HG03045 (cell line): ENCODE measurements at regions not wholly inside any gene's neighbourhood (a gene's known extent, or its start where the extent isn't known, plus 50 kb on each side); places are given as distances from the start of the nearest gene placed in this dataset.

Experiments
- ATAC-seq: cut with Tn5 transposase; IDR thresholded peaks from one replicate; pipeline ENCODE4 v1.9.1; 2021; ENCODE audit warnings: mild to moderate bottlenecking, moderate library complexity; ENCODE audit not compliant: unreplicated experiment

- ATAC-seq: no peak
These were observed 103.7 kb downstream of the FOXD1 start for GRCh38 chr5:73344835-73345234.

GRCh38 chr5:73339711-73340110 lies 108.9 kb downstream of the FOXD1 start:
- ATAC-seq: no peak

- no peak for ATAC-seq
These were observed 109.5 kb downstream of the FOXD1 start for GRCh38 chr5:73339051-73339575.

- no peak for ATAC-seq
These were observed 110.1 kb downstream of the FOXD1 start for GRCh38 chr5:73338256-73339050.

- no peak for ATAC-seq
These were observed 110.9 kb downstream of the FOXD1 start for GRCh38 chr5:73337586-73338255.

GRCh38 chr5:73336366-73336765 lies 112.2 kb downstream of the FOXD1 start:
- ATAC-seq: no peak

- no peak for ATAC-seq
These were observed 114.5 kb downstream of the FOXD1 start for GRCh38 chr5:73333944-73334703.

- ATAC-seq: no peak
These were observed 118.0 kb downstream of the FOXD1 start for GRCh38 chr5:73330613-73331012.

- ATAC-seq: no peak
These were observed 119.9 kb downstream of the FOXD1 start for GRCh38 chr5:73328640-73329039.

GRCh38 chr5:73327908-73328455 lies 120.6 kb downstream of the FOXD1 start:
- ATAC-seq: no peak

- no peak for ATAC-seq
These were observed 123.0 kb downstream of the FOXD1 start for GRCh38 chr5:73325546-73325945.

GRCh38 chr5:73323466-73323865 lies 125.1 kb downstream of the FOXD1 start:
- ATAC-seq: no peak

GRCh38 chr5:73322437-73323076 lies 126.0 kb downstream of the FOXD1 start:
- ATAC-seq: no peak

- no peak for ATAC-seq
These were observed 126.7 kb downstream of the FOXD1 start for GRCh38 chr5:73321757-73322436.

- ATAC-seq: no peak
These were observed 129.5 kb downstream of the FOXD1 start for GRCh38 chr5:73319036-73319435.

GRCh38 chr5:73318308-73318719 lies 130.3 kb downstream of the FOXD1 start:
- no peak for ATAC-seq

GRCh38 chr5:73317523-73317922 lies 131.1 kb downstream of the FOXD1 start:
- ATAC-seq: no peak

- no peak for ATAC-seq
These were observed 134.0 kb downstream of the FOXD1 start for GRCh38 chr5:73314395-73315257.

GRCh38 chr5:73312872-73313510 lies 135.6 kb downstream of the FOXD1 start:
- ATAC-seq: no peak
